IMR-90 (cell line): ENCODE measurements at regions not wholly inside any gene's neighbourhood (a gene's known extent, or its start where the extent isn't known, plus 50 kb on each side); places are given as distances from the start of the nearest gene placed in this dataset.

Experiments
- ATAC-seq: fragments of 200-7000 bp; cut with Tn5 transposase; 2 replicates; pipeline ENCODE4 v1.9.1; 2020; ENCODE audit warnings: low read depth, mild to moderate bottlenecking, moderate library complexity
- BruUV-seq: library from RNA; stranded (reverse); fragments of 400-500 nt; replicated peaks from 2 replicates; lab custom pipeline; 2021; lab: Mats Ljungman, UMichigan
- CTCF ChIA-PET: fragments of 300-600 bp; formaldehyde crosslinking; extraction: SDS; loops from one replicate; lab custom pipeline; 2021; ENCODE audit warnings: antibody characterized with exemption; lab: Yijun Ruan, JAX
- POLR2A ChIA-PET: fragments of 300-600 bp; sonication (Branson Sonifier 250); formaldehyde crosslinking; loops from one replicate; lab custom pipeline; 2022; ENCODE audit warnings: antibody characterized with exemption; ENCODE audit not compliant: unreplicated experiment; lab: Charles Lee
- DNase-seq: peaks from one replicate; pipeline ENCODE4 v3.0.0; 2013
- H2AFZ ChIP-seq: replicated peaks from 2 replicates; pipeline ENCODE3; 2013; ENCODE audit warnings: low read length, mild to moderate bottlenecking; ENCODE audit not compliant: poor library complexity
- H2AK5ac ChIP-seq: 2 replicates; pipeline ENCODE4 v1.6.1; 2013; ENCODE audit warnings: low read depth, low read length, inconsistent platforms
- H2AK9ac ChIP-seq: replicated peaks from 2 replicates; pipeline ENCODE3; 2013; ENCODE audit warnings: mild to moderate bottlenecking, low read depth, low read length, moderate library complexity; ENCODE audit not compliant: poor library complexity
- H2BK120ac ChIP-seq: 2 replicates; pipeline ENCODE4 v1.6.1; 2013; ENCODE audit warnings: low read depth, low read length, inconsistent platforms
- H2BK15ac ChIP-seq: 3 replicates; pipeline ENCODE4 v1.6.1; 2013; ENCODE audit warnings: low read depth, low read length, inconsistent platforms
- H2BK20ac ChIP-seq: 2 replicates; pipeline ENCODE4 v1.6.1; 2013; ENCODE audit warnings: low read depth, mild to moderate bottlenecking, inconsistent platforms, low read length, moderate library complexity
- H2BK5ac ChIP-seq: 2 replicates; pipeline ENCODE4 v1.6.1; 2013; ENCODE audit warnings: mild to moderate bottlenecking, low read depth, low read length, inconsistent platforms; ENCODE audit not compliant: poor library complexity, severe bottlenecking
- H3K14ac ChIP-seq: replicated peaks from 2 replicates; pipeline ENCODE4 v1.6.1; 2013; ENCODE audit warnings: low read depth, low read length, inconsistent platforms
- H3K18ac ChIP-seq: 2 replicates; pipeline ENCODE4 v1.6.1; 2013; ENCODE audit warnings: low read depth, low read length, control low read depth
- H3K23ac ChIP-seq: 2 replicates; pipeline ENCODE4 v1.6.1; 2013; ENCODE audit warnings: low read depth, low read length, inconsistent platforms
- H3K27ac ChIP-seq: 2 replicates; pipeline ENCODE4 v1.5.1; 2013; ENCODE audit warnings: mild to moderate bottlenecking, control low read depth, low read length; ENCODE audit not compliant: insufficient read depth
- H3K27me3 ChIP-seq: 2 replicates; pipeline ENCODE4 v1.6.1; 2013; ENCODE audit warnings: low read length; ENCODE audit not compliant: control insufficient read depth, insufficient read depth
- H3K36me3 ChIP-seq: 2 replicates; pipeline ENCODE4 v1.6.1; 2013; ENCODE audit warnings: low read length, mixed read lengths; ENCODE audit not compliant: control insufficient read depth, insufficient read depth
- H3K4ac ChIP-seq: 2 replicates; pipeline ENCODE4 v1.6.1; 2013; ENCODE audit warnings: low read depth, low read length, inconsistent platforms
- H3K4me1 ChIP-seq: 2 replicates; pipeline ENCODE4 v1.6.1; 2013; ENCODE audit warnings: low read length, mixed read lengths; ENCODE audit not compliant: control insufficient read depth, insufficient read depth
- H3K4me2 ChIP-seq: 2 replicates; pipeline ENCODE4 v1.6.1; 2013; ENCODE audit warnings: low read depth, mild to moderate bottlenecking, control low read depth, low read length, moderate library complexity
- H3K4me3 ChIP-seq: 2 replicates; pipeline ENCODE4 v1.5.1; 2013; ENCODE audit warnings: low read depth, mild to moderate bottlenecking, control low read depth, low read length, moderate library complexity; ENCODE audit not compliant: insufficient read depth
- H3K56ac ChIP-seq: 2 replicates; pipeline ENCODE4 v1.6.1; 2013; ENCODE audit warnings: low read length, inconsistent platforms; ENCODE audit not compliant: insufficient read depth; ENCODE audit errors: extremely low read depth
- H3K79me1 ChIP-seq, 2 experiments: 2 replicates each; pipeline ENCODE4 v1.6.1; 2013; ENCODE audit warnings: low read length in 2 of 2, inconsistent platforms in 1 of 2, low read depth in 1 of 2
- H3K9ac ChIP-seq: 2 replicates; pipeline ENCODE4 v1.6.1; 2013; ENCODE audit warnings: low read depth, low read length, control low read depth
- H3K9me1 ChIP-seq: 2 replicates; pipeline ENCODE4 v1.6.1; 2013; ENCODE audit warnings: low read length, inconsistent platforms; ENCODE audit not compliant: insufficient read depth
- H3K9me3 ChIP-seq: 2 replicates; pipeline ENCODE4 v1.6.1; 2013; ENCODE audit warnings: low read length; ENCODE audit not compliant: control insufficient read depth, insufficient read depth
- H4K20me1 ChIP-seq: 2 replicates; pipeline ENCODE4 v1.6.1; 2013; ENCODE audit warnings: low read length, inconsistent platforms; ENCODE audit not compliant: insufficient read depth
- H4K5ac ChIP-seq: 2 replicates; pipeline ENCODE4 v1.6.1; 2013; ENCODE audit warnings: mild to moderate bottlenecking, low read depth, low read length, control low read depth
- H4K8ac ChIP-seq, 2 experiments: 2 replicates each; pipeline ENCODE4 v1.6.1; 2013; ENCODE audit warnings: low read depth in 2 of 2, low read length in 2 of 2, control low read depth in 1 of 2, inconsistent platforms in 1 of 2
- H4K91ac ChIP-seq: 2 replicates; pipeline ENCODE4 v1.6.1; 2013; ENCODE audit warnings: low read depth, low read length, inconsistent platforms; ENCODE audit not compliant: insufficient read depth
- BHLHE40 ChIP-seq: fragments of 150-350 bp; IDR thresholded peaks from 2 replicates; pipeline ENCODE4 v1.6.1; 2016; ENCODE audit warnings: mild to moderate bottlenecking, low read depth, low read length
- CEBPB ChIP-seq: IDR thresholded peaks from 2 replicates; pipeline ENCODE4 v1.6.1; 2012; ENCODE audit warnings: low read depth, low read length, improper control_type of control experiment
- CHD1 ChIP-seq: IDR thresholded peaks from 2 replicates; pipeline ENCODE4 v1.6.1; 2012; ENCODE audit warnings: low read depth, low read length, improper control_type of control experiment
- FOS ChIP-seq: fragments of 150-350 bp; IDR thresholded peaks from 2 replicates; pipeline ENCODE4 v1.6.1; 2016; ENCODE audit warnings: low read depth, low read length
- NFE2L2 ChIP-seq: fragments of 150-350 bp; IDR thresholded peaks from 2 replicates; pipeline ENCODE4 v1.6.1; 2016; ENCODE audit warnings: low read depth, mild to moderate bottlenecking, low read length
- RAD21 ChIP-seq: IDR thresholded peaks from 2 replicates; pipeline ENCODE4 v1.6.1; 2012; ENCODE audit warnings: low read length, improper control_type of control experiment
- RCOR1 ChIP-seq: IDR thresholded peaks from 2 replicates; pipeline ENCODE4 v1.6.1; 2012; ENCODE audit warnings: mild to moderate bottlenecking, low read length, improper control_type of control experiment; ENCODE audit not compliant: insufficient replicate concordance
- WGBS, 2 experiments: methylation state at CpG; one replicate each; pipeline versions ENCODE4 v1.1.5 to v1.1.7; 2013; ENCODE audit warnings: missing lambda C conversion rate in 2 of 2; ENCODE audit not compliant: insufficient read length in 1 of 2; ENCODE audit errors: extremely low coverage in 2 of 2; 5-methylcytosine and 5-hydroxymethylcytosine counted together
- dilution Hi-C: fragments of 300-500 bp; cut with HindIII; formaldehyde crosslinking; loops from one replicate; pipeline ENCODE4 v1.14.3; 2018; ENCODE audit warnings: low sequenced_read_pairs; ENCODE audit not compliant: unreplicated experiment
- in situ Hi-C: fragments of 300-500 bp; cut with MboI; formaldehyde crosslinking; loops from 3 replicates; pipeline ENCODE4 v1.14.3; 2019; ENCODE audit warnings: low sequenced_read_pairs, inconsistent platforms, mixed read lengths
- intact Hi-C: fragments of 100-400 bp; cut with micrococcal nuclease; formaldehyde crosslinking; loops from 2 replicates; pipeline ENCODE4 v1.10.0; 2022
- TF ChIP-seq, protein P1 (sequence below): fragments of 150-350 bp; IDR thresholded peaks from 2 replicates; pipeline ENCODE4 v1.6.1; 2016; ENCODE audit warnings: low read depth, mild to moderate bottlenecking, low read length, moderate library complexity, borderline replicate concordance

GRCh38 chr9:21692390-21692789 lies 110.0 kb upstream of the MTAP start:
- peaks cover under 1 to 6% of the 10 kb centered on the region in 2 experiments; a peak in 2 of 4 replicates for H3K79me1 ChIP-seq
- in situ Hi-C loops = loop anchor here (25.0 kb wide), 1 partner anchor 95 kb away; no protein-coding TSS in a partner anchor
- H3K36me3 ChIP-seq = no peaks in the 10 kb centered on the region
- H3K9ac ChIP-seq = no peak overlapping the region
- TF ChIP-seq, protein P1, sequence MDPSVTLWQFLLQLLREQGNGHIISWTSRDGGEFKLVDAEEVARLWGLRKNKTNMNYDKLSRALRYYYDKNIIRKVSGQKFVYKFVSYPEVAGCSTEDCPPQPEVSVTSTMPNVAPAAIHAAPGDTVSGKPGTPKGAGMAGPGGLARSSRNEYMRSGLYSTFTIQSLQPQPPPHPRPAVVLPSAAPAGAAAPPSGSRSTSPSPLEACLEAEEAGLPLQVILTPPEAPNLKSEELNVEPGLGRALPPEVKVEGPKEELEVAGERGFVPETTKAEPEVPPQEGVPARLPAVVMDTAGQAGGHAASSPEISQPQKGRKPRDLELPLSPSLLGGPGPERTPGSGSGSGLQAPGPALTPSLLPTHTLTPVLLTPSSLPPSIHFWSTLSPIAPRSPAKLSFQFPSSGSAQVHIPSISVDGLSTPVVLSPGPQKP = no peak
- TF ChIP-seq CHD1 = no peak
- no peak for TF ChIP-seq FOS
- no peak for TF ChIP-seq NFE2L2
- TF ChIP-seq CEBPB = no peak
- no peak for TF ChIP-seq BHLHE40
- no peak for TF ChIP-seq RCOR1
- no peak for TF ChIP-seq RAD21
- BruUV-seq = no TSS peak
- 92% methylated on average over 4 of the region's 6 CpGs; no CpG with 5 or more reads in 1 of the 2 experiments for WGBS, 2 experiments
- no peaks in the 10 kb centered on the region for H4K20me1 ChIP-seq
- peaks cover 16% of the 10 kb centered on the region for H3K4me1 ChIP-seq
- no peak overlapping the region for H3K27ac ChIP-seq
- H3K23ac ChIP-seq = no peak overlapping the region
- H2AK5ac ChIP-seq = no peak overlapping the region
- H4K91ac ChIP-seq = no peak overlapping the region
- H3K4ac ChIP-seq = no peak overlapping the region
- no peaks in the 10 kb centered on the region for H3K27me3 ChIP-seq
- no peak overlapping the region for H3K14ac ChIP-seq
- peaks cover 5% of the 10 kb centered on the region; the same call in 1 of the 2 replicates for H3K9me3 ChIP-seq
- no peak overlapping the region for H2BK15ac ChIP-seq
- H2BK120ac ChIP-seq = no peak overlapping the region
- intact Hi-C loops = no loop called here
- dilution Hi-C loops = no loop called here
- H2AK9ac ChIP-seq = no peak overlapping the region
- ChIA-PET POLR2A (no interaction called here), CTCF (no interaction called here)
- no peak overlapping the region for H2AFZ ChIP-seq
- H4K5ac ChIP-seq = no peak overlapping the region
- ATAC-seq = no peak
- H2BK5ac ChIP-seq = no peak overlapping the region
- H3K4me2 ChIP-seq = no peak overlapping the region
- no peak overlapping the region for H3K18ac ChIP-seq
- no peak overlapping the region for H3K4me3 ChIP-seq
- H3K56ac ChIP-seq = no peak overlapping the region
- DNase-seq = no peak
- peaks cover 6% of the 10 kb centered on the region for H3K9me1 ChIP-seq
- H2BK20ac ChIP-seq = no peak overlapping the region
- H4K8ac ChIP-seq = no peak overlapping the region
